B cell (primary cell): ENCODE measurements at regions not wholly inside any gene's neighbourhood (a gene's known extent, or its start where the extent isn't known, plus 50 kb on each side); places are given as distances from the start of the nearest gene placed in this dataset.

Source experiments
- ATAC-seq: fragments of 200-7000 bp; cut with Tn5 transposase; one replicate; pipeline ENCODE4 v1.10.0; 2021; ENCODE audit warnings: low read depth, mild to moderate bottlenecking, moderate number of reproducible peaks, moderate library complexity
- CTCF ChIA-PET: fragments of 350-600 bp; sonication (Branson Sonifier 250); formaldehyde crosslinking; loops from one replicate; lab custom pipeline; 2021; ENCODE audit warnings: antibody characterized with exemption, inconsistent platforms; lab: Charles Lee
- POLR2A ChIA-PET: fragments of 350-600 bp; sonication (Branson Sonifier 250); formaldehyde crosslinking; loops from one replicate; lab custom pipeline; 2021; ENCODE audit warnings: antibody characterized with exemption; lab: Charles Lee
- DNase-seq: peaks from one replicate; pipeline ENCODE4 v3.0.0; 2013
- H2AFZ ChIP-seq: 2 replicates; pipeline ENCODE4 v1.6.1; 2012; ENCODE audit warnings: mild to moderate bottlenecking, low read depth, low read length; ENCODE audit not compliant: insufficient read depth, poor library complexity, severe bottlenecking
- H3K27ac ChIP-seq, 2 donors: 1 replicate in 1 of 2; 2 replicates in 1 of 2; pipeline ENCODE4 v1.5.1; 2012 to 2013; ENCODE audit warnings: low read length in 2 of 2, mild to moderate bottlenecking in 2 of 2, moderate library complexity in 1 of 2
- H3K27me3 ChIP-seq, 4 experiments: fragments of 200-600 bp in 1 of 4; sonication (generic) in 1 of 4; replicated peaks in 1 of 4; 1 replicate in 2 of 4; 2 replicates in 2 of 4; pipeline versions ENCODE4 v1.6.1 to v1.7.0; 2013 to 2016; ENCODE audit warnings: low read length in 3 of 4, mild to moderate bottlenecking in 2 of 4, mixed read lengths in 1 of 4, moderate library complexity in 1 of 4; ENCODE audit not compliant: insufficient read depth in 4 of 4, control insufficient read depth in 3 of 4; ENCODE audit errors: control extremely low read depth in 1 of 4
- H3K36me3 ChIP-seq, 2 experiments: replicated peaks in 1 of 2; 1 replicate in 1 of 2; 2 replicates in 1 of 2; pipeline versions ENCODE4 v1.6.1 to v1.7.1; 2013; ENCODE audit warnings: low read length in 1 of 2; ENCODE audit not compliant: insufficient read depth in 2 of 2, control insufficient read depth in 1 of 2; ENCODE audit errors: control extremely low read depth in 1 of 2, extremely low read depth in 1 of 2
- H3K4me1 ChIP-seq, 2 donors: fragments of 200-600 bp in 1 of 2; sonication (generic) in 1 of 2; 1 replicate in 1 of 2; 2 replicates in 1 of 2; pipeline versions ENCODE4 v1.5.1 to v1.6.1; 2013 to 2017; ENCODE audit warnings: low read length in 2 of 2; ENCODE audit not compliant: control insufficient read depth in 2 of 2, insufficient read depth in 2 of 2
- H3K4me2 ChIP-seq: replicated peaks from 2 replicates; pipeline ENCODE3; 2012; ENCODE audit warnings: mild to moderate bottlenecking, low read depth, low read length; ENCODE audit not compliant: poor library complexity, severe bottlenecking
- H3K4me3 ChIP-seq, 5 experiments: fragments of 200-600 bp in 1 of 5; sonication (generic) in 1 of 5; 1 replicate in 3 of 5; 2 replicates in 2 of 5; pipeline versions ENCODE4 v1.5.1 to v1.7.0; 2011 to 2016; ENCODE audit warnings: low read length in 4 of 5, mild to moderate bottlenecking in 4 of 5, low read depth in 2 of 5, control low read depth in 1 of 5, moderate library complexity in 1 of 5; ENCODE audit not compliant: insufficient read depth in 1 of 5; ENCODE audit errors: control extremely low read depth in 1 of 5, extremely low read depth in 1 of 5
- H3K79me2 ChIP-seq: fragments of 200-600 bp; sonication (generic); one replicate; pipeline ENCODE4 v1.6.0; 2016; ENCODE audit warnings: low read length; ENCODE audit not compliant: control insufficient read depth, insufficient read depth
- H3K9ac ChIP-seq: fragments of 200-600 bp; sonication (generic); 2 replicates; pipeline ENCODE4 v1.6.1; 2017; ENCODE audit warnings: mild to moderate bottlenecking, low read length, moderate library complexity
- H3K9me3 ChIP-seq, 3 donors: one replicate each; pipeline versions ENCODE4 v1.6.1 to v1.7.1; 2013; ENCODE audit warnings: low read length in 2 of 3; ENCODE audit not compliant: control insufficient read depth in 2 of 3, insufficient read depth in 1 of 3; ENCODE audit errors: control extremely low read depth in 1 of 3
- H4K20me1 ChIP-seq: 2 replicates; pipeline ENCODE4 v1.6.0; 2012; ENCODE audit warnings: mild to moderate bottlenecking, low read length; ENCODE audit not compliant: insufficient read depth, control insufficient read depth, poor library complexity, severe bottlenecking
- H3K27ac Mint-ChIP-seq: one replicate; pipeline ENCODE4 v1.8.0; 2021; ENCODE audit warnings: mixed read lengths
- H3K27me3 Mint-ChIP-seq: one replicate; pipeline ENCODE4 v1.8.0; 2021; ENCODE audit warnings: mixed read lengths
- H3K4me1 Mint-ChIP-seq: one replicate; pipeline ENCODE4 v1.8.0; 2021; ENCODE audit warnings: mixed read lengths
- H3K4me3 Mint-ChIP-seq: one replicate; pipeline ENCODE4 v1.8.0; 2021; ENCODE audit warnings: mixed read lengths
- H3K9me3 Mint-ChIP-seq: one replicate; pipeline ENCODE4 v1.8.0; 2022; ENCODE audit warnings: mixed read lengths; ENCODE audit not compliant: insufficient read depth
- EZH2 ChIP-seq: IDR thresholded peaks from 2 replicates; pipeline ENCODE4 v1.6.1; 2012; ENCODE audit warnings: borderline replicate concordance, low read depth, mild to moderate bottlenecking, moderate library complexity, low read length; ENCODE audit not compliant: insufficient read depth, poor library complexity, severe bottlenecking
- WGBS: methylation state at CpG from one replicate; pipeline ENCODE4 v1.1.5; 2013; ENCODE audit warnings: missing lambda C conversion rate; ENCODE audit not compliant: insufficient coverage; 5-methylcytosine and 5-hydroxymethylcytosine counted together
- intact Hi-C: fragments of 100-400 bp; cut with micrococcal nuclease; formaldehyde crosslinking; loops from one replicate; pipeline ENCODE4 v1.10.0; 2022
- TF ChIP-seq, protein P1 (sequence below): fragments of 200-600 bp; IDR thresholded peaks from one replicate; pipeline ENCODE4 v1.8.0; 2022; ENCODE audit warnings: antibody characterized with exemption, mild to moderate bottlenecking

DNA sequence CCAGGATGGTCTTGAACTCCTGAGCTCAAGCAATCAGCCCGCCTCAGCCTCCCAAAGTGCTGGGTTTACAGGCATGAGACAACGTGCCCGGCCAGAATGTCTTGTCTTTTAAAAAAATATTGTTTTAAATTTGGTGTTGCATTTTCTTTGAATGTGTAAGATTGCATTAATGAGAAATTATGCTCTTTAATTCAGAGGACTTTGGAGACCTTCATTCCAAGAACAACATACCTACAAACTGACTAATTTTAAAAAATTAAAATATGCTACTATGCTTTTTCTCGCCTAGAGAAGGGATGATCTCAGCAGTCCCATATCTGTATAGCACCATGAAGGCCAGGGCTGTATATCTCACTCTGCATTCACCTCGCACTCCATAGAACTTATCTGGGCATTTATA is 204.3 kb upstream of the SLC7A11 start:
- POLR2A ChIA-PET, result no interaction called here
- DNase-seq, result no peak
- intact Hi-C loops, result no loop called here
- H3K4me1 ChIP-seq, result no peaks in the 10 kb centered on the region
- H3K4me2 ChIP-seq, result no peak overlapping the region
- no peaks in the 10 kb centered on the region for H3K36me3 ChIP-seq
- Mint-ChIP-seq H3K27ac (no peak overlapping the region), H3K27me3 (no peaks in the 10 kb centered on the region), H3K9me3 (peaks cover 11% of the 10 kb centered on the region), H3K4me1 (no peaks in the 10 kb centered on the region), H3K4me3 (no peak overlapping the region)
- TF ChIP-seq, protein P1, sequence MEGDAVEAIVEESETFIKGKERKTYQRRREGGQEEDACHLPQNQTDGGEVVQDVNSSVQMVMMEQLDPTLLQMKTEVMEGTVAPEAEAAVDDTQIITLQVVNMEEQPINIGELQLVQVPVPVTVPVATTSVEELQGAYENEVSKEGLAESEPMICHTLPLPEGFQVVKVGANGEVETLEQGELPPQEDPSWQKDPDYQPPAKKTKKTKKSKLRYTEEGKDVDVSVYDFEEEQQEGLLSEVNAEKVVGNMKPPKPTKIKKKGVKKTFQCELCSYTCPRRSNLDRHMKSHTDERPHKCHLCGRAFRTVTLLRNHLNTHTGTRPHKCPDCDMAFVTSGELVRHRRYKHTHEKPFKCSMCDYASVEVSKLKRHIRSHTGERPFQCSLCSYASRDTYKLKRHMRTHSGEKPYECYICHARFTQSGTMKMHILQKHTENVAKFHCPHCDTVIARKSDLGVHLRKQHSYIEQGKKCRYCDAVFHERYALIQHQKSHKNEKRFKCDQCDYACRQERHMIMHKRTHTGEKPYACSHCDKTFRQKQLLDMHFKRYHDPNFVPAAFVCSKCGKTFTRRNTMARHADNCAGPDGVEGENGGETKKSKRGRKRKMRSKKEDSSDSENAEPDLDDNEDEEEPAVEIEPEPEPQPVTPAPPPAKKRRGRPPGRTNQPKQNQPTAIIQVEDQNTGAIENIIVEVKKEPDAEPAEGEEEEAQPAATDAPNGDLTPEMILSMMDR, result no peak
- no peak for TF ChIP-seq EZH2
- WGBS, result no CpG with 5 or more reads among the region's 5 CpGs
- no peak for ATAC-seq
- H3K9ac ChIP-seq, result no peak overlapping the region
- no peak overlapping the region for H3K4me3 ChIP-seq
- H3K27me3 ChIP-seq, result no peaks in the 10 kb centered on the region
- H3K9me3 ChIP-seq, result no peaks in the 10 kb centered on the region
- H3K79me2 ChIP-seq, result no peaks in the 10 kb centered on the region
- H4K20me1 ChIP-seq, result no peaks in the 10 kb centered on the region
- no peak overlapping the region for H2AFZ ChIP-seq
- H3K27ac ChIP-seq, result no peak overlapping the region
- CTCF ChIA-PET, result no interaction called here

DNA sequence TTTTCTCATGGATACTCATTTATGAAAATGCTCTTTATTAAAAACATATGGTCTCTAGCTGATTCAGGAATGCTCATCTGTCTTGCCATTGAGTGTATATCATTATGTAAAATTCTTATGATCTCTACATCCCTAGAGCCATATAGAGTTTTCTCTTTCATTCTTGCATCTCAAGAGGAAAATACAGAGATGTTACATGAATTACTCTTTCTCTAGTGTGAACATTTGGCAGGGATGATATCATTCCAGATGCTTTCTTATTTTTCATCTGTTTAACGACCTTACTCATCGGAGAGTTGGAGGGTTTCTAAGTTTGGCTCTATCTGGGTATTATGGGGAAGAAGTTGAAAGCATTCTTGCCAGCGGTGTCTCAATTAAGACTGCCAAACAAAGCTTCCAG is 202.9 kb upstream of the SLC7A11 start:
- no peak for DNase-seq
- TF ChIP-seq EZH2, result no peak
- TF ChIP-seq, protein P1, result no peak
- POLR2A ChIA-PET, result no interaction called here
- intact Hi-C loops, result no loop called here
- Histone ChIP-seq H3K4me3 (no peak overlapping the region), H4K20me1 (no peaks in the 10 kb centered on the region), H3K36me3 (no peaks in the 10 kb centered on the region), H2AFZ (no peak overlapping the region), H3K79me2 (no peaks in the 10 kb centered on the region), H3K9ac (no peak overlapping the region), H3K4me2 (no peak overlapping the region), H3K27ac (no peak overlapping the region), H3K27me3 (no peaks in the 10 kb centered on the region), H3K9me3 (no peaks in the 10 kb centered on the region), H3K4me1 (no peaks in the 10 kb centered on the region)
- no peak for ATAC-seq
- CTCF ChIA-PET, result no interaction called here
- no CpG with 5 or more reads among the region's 3 CpGs for WGBS
- Mint-ChIP-seq H3K4me3 (no peak overlapping the region), H3K27ac (no peak overlapping the region), H3K9me3 (peaks cover 11% of the 10 kb centered on the region), H3K27me3 (no peaks in the 10 kb centered on the region), H3K4me1 (no peaks in the 10 kb centered on the region)
